T-cell (primary cell): ENCODE measurements at regions not wholly inside any gene's neighbourhood (a gene's known extent, or its start where the extent isn't known, plus 50 kb on each side); places are given as distances from the start of the nearest gene placed in this dataset.
A peak's percentile ranks its signal among the peaks of the same experiment; 100 is the strongest.

Experiments used
- ATAC-seq, 4 experiments: fragments of 200-7000 bp in 3 of 4; fragments of 150-1000 bp in 1 of 4; cut with Tn5 transposase; replicated peaks in 1 of 4; 1 replicate in 3 of 4; 2 replicates in 1 of 4; pipeline ENCODE4 v1.10.0; 2021; ENCODE audit warnings: moderate library complexity in 3 of 4, mild to moderate bottlenecking in 2 of 4, moderate number of reproducible peaks in 1 of 4
- CTCF ChIA-PET, 2 donors: fragments of 300-600 bp; sonication (Branson Sonifier 250); formaldehyde crosslinking; loops; one replicate each; lab custom pipeline; 2022; ENCODE audit warnings: antibody characterized with exemption in 2 of 2; lab: Charles Lee
- POLR2A ChIA-PET, 2 donors: fragments of 300-600 bp; sonication (Branson Sonifier 250); formaldehyde crosslinking; loops; one replicate each; lab custom pipeline; 2022; ENCODE audit warnings: antibody characterized with exemption in 2 of 2; lab: Charles Lee
- DNase-seq, 35 experiments: peaks; one replicate each; pipeline versions ENCODE4 v3.0.0 to v3.0.0-alpha.2; 2013 to 2023
- H3K27ac ChIP-seq: one replicate; pipeline ENCODE4 v1.5.1; 2013; ENCODE audit warnings: low read length
- H3K27me3 ChIP-seq, 2 experiments: replicated peaks in 1 of 2; 1 replicate in 1 of 2; 2 replicates in 1 of 2; pipeline versions ENCODE4 v1.6.1 to v1.7.0; 2013; ENCODE audit warnings: low read length in 1 of 2, mixed read lengths in 1 of 2; ENCODE audit not compliant: control insufficient read depth in 2 of 2, insufficient read depth in 2 of 2; ENCODE audit errors: extremely low read depth in 1 of 2
- H3K36me3 ChIP-seq, 2 donors: 1 replicate in 1 of 2; 2 replicates in 1 of 2; pipeline versions ENCODE4 v1.6.1 to v1.7.0; 2013; ENCODE audit warnings: low read length in 1 of 2; ENCODE audit not compliant: control insufficient read depth in 2 of 2, insufficient read depth in 1 of 2; ENCODE audit errors: extremely low read depth in 1 of 2
- H3K4me1 ChIP-seq, 2 experiments: 1 replicate in 1 of 2; 2 replicates in 1 of 2; pipeline versions ENCODE4 v1.6.1 to v1.7.0; 2013; ENCODE audit warnings: low read length in 2 of 2, mixed read lengths in 1 of 2; ENCODE audit not compliant: insufficient read depth in 2 of 2, control insufficient read depth in 1 of 2; ENCODE audit errors: extremely low read depth in 1 of 2
- H3K4me3 ChIP-seq, 2 donors: 1 replicate in 1 of 2; 2 replicates in 1 of 2; pipeline versions ENCODE4 v1.5.1 to v1.7.0; 2013; ENCODE audit warnings: mild to moderate bottlenecking in 2 of 2, low read length in 1 of 2, moderate library complexity in 1 of 2; ENCODE audit not compliant: control insufficient read depth in 1 of 2; ENCODE audit errors: extremely low read depth in 1 of 2
- H3K9me3 ChIP-seq: 2 replicates; pipeline ENCODE4 v1.7.0; 2013
- H3K27ac Mint-ChIP-seq, 2 donors: one replicate each; pipeline ENCODE4 v1.8.0; 2020 to 2021; ENCODE audit warnings: mild to moderate bottlenecking in 2 of 2, mixed read lengths in 2 of 2
- H3K27me3 Mint-ChIP-seq, 2 donors: one replicate each; pipeline ENCODE4 v1.8.0; 2021 to 2022; ENCODE audit warnings: mixed read lengths in 2 of 2
- H3K36me3 Mint-ChIP-seq: one replicate; pipeline ENCODE4 v1.8.0; 2021; ENCODE audit warnings: mixed read lengths
- H3K4me1 Mint-ChIP-seq, 3 donors: one replicate each; pipeline ENCODE4 v1.8.0; 2020 to 2022; ENCODE audit warnings: mixed read lengths in 3 of 3, mild to moderate bottlenecking in 1 of 3
- H3K4me3 Mint-ChIP-seq, 3 donors: one replicate each; pipeline ENCODE4 v1.8.0; 2020 to 2022; ENCODE audit warnings: mild to moderate bottlenecking in 3 of 3, mixed read lengths in 3 of 3, moderate library complexity in 3 of 3
- H3K9me3 Mint-ChIP-seq, 3 donors: one replicate each; pipeline ENCODE4 v1.8.0; 2020 to 2022; ENCODE audit warnings: mixed read lengths in 3 of 3
- WGBS: methylation state at CpG from one replicate; pipeline ENCODE4 v1.1.5; 2013; ENCODE audit warnings: missing lambda C conversion rate; ENCODE audit not compliant: insufficient coverage; 5-methylcytosine and 5-hydroxymethylcytosine counted together

DNA sequence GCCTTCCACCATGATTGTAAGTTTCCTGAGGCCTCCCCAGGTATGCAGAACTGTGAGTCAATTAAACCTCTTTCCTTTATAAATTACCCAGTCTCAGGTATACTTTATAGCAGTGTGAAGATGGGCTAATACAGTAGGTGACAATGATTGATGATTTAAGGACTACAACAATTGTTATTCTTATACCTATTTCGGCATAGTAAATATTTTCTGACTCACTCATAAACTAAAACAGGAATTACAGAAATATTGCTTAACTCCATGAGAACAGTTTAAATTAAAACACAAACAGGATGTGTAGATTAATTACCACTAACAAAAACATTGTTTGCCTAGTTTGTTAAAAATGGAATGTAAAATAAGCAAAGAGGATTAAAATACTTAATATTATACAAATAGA is 839.9 kb downstream of the LTN1 start:
- Histone ChIP-seq H3K4me1 (no peaks in the 10 kb centered on the region), H3K9me3 (no peaks in the 10 kb centered on the region), H3K27ac (no peak overlapping the region), H3K36me3 (no peaks in the 10 kb centered on the region), H3K27me3 (no peaks in the 10 kb centered on the region), H3K4me3 (no peak overlapping the region)
- no peaks in the 10 kb centered on the region for H3K36me3 Mint-ChIP-seq
- no peaks in the 10 kb centered on the region for H3K4me1 Mint-ChIP-seq
- DNase-seq = no peak
- H3K27me3 Mint-ChIP-seq = no peaks in the 10 kb centered on the region
- peaks cover 0 to 7% (median 0%) of the 10 kb centered on the region in 3 donors for H3K9me3 Mint-ChIP-seq
- ChIA-PET POLR2A (no interaction called here), CTCF (no interaction called here)
- no peak for ATAC-seq
- no peak overlapping the region for H3K4me3 Mint-ChIP-seq
- WGBS = no CpG with 5 or more reads among the region's 1 CpG
- no peak overlapping the region for H3K27ac Mint-ChIP-seq

DNA sequence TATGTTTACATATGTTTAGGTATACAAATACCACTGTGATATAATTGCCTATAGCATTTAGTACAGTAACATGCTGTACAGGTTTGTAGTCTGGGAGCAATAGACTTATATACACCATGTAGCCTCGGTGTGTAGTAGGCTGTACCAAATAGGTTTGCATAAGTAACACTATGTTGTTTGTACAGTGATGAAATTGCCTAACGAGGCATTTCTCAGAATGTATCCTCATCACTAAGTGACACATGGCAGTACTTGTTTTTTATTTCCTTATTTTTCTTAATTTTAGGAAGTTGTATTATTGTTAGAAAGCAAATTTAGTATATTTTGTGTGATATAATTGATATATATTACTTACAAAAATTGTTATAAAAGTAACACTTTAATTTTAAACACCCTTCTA is 840.9 kb downstream of the LTN1 start:
- Mint-ChIP-seq H3K4me1 (no peaks in the 10 kb centered on the region), H3K27ac (no peak overlapping the region), H3K36me3 (no peaks in the 10 kb centered on the region), H3K4me3 (no peak overlapping the region), H3K9me3 (peaks cover 0 to 7% (median 0%) of the 10 kb centered on the region in 3 donors), H3K27me3 (no peaks in the 10 kb centered on the region)
- Histone ChIP-seq H3K4me3 (no peak overlapping the region), H3K4me1 (no peaks in the 10 kb centered on the region), H3K27me3 (no peaks in the 10 kb centered on the region), H3K9me3 (no peaks in the 10 kb centered on the region), H3K36me3 (no peaks in the 10 kb centered on the region), H3K27ac (no peak overlapping the region)
- no peak for DNase-seq
- WGBS = no CpG with 5 or more reads among the region's 2 CpGs
- CTCF ChIA-PET = no interaction called here
- POLR2A ChIA-PET = no interaction called here
- ATAC-seq = no peak

DNA sequence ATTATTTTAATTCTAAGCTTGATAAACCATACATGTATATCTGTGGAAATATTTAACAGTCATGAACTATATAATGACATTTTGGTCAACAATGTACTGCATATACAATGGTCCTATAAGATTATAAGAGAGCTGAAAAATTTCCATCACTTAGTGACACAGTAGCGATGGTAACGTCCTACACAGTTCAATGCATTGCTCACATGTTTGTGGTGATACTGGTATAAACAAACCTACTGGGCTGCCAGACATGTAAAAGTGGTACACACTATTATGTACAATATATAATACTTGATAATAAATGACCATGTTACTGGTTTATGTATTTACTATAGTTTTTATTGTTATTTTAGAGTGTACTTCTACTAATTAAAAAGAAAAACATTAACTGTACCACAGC is 841.9 kb downstream of the LTN1 start:
- H3K4me1 Mint-ChIP-seq = no peaks in the 10 kb centered on the region
- H3K27ac Mint-ChIP-seq = no peak overlapping the region
- H3K4me3 Mint-ChIP-seq = no peak overlapping the region
- Histone ChIP-seq H3K4me1 (no peaks in the 10 kb centered on the region), H3K27me3 (no peaks in the 10 kb centered on the region), H3K36me3 (no peaks in the 10 kb centered on the region), H3K9me3 (no peaks in the 10 kb centered on the region), H3K27ac (no peak overlapping the region), H3K4me3 (no peak overlapping the region)
- no peak for ATAC-seq
- DNase-seq = no peak
- ChIA-PET CTCF (no interaction called here), POLR2A (no interaction called here)
- no CpG with 5 or more reads among the region's 2 CpGs for WGBS
- H3K27me3 Mint-ChIP-seq = no peaks in the 10 kb centered on the region
- no peaks in the 10 kb centered on the region for H3K36me3 Mint-ChIP-seq
- H3K9me3 Mint-ChIP-seq = peaks cover 0 to 7% (median 0%) of the 10 kb centered on the region in 3 donors

DNA sequence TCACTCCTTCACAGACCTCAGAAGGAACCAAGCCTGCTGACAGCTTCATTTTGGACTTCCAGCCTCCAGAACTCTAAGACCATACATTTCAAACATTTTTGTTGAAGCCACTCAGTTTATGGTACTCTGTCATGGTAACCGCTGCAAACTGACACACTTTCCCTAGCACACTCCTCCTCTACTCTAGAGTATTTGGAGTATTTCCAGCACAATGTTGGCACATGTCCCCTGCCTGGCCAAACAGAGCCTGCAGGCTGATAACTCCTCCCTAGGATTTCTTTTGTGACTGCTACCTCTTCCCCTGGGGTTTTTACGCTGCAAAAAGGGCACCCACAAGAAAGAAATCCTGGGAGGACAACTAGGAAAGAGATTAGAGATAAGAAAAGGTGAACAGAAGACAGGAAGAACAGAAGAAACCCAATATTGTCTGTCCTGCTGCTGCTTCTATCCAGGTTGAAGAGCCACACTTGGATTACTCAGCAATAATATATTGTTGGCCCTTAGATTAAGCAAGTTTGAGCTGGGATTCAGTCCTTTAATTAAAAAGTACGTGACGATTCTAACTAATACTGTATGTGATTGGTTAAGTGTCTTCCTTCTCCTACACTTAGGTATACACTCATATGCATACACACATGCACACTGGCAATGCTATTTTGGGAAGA is 844.1 kb downstream of the LTN1 start:
- Histone ChIP-seq H3K36me3 (no peaks in the 10 kb centered on the region), H3K4me3 (no peak overlapping the region), H3K27ac (no peak overlapping the region), H3K9me3 (no peaks in the 10 kb centered on the region), H3K4me1 (no peaks in the 10 kb centered on the region), H3K27me3 (no peaks in the 10 kb centered on the region)
- no peak overlapping the region for H3K4me3 Mint-ChIP-seq
- DNase-seq (no peak), ATAC-seq (no peak)
- peaks cover 0 to 7% (median 0%) of the 10 kb centered on the region in 3 donors for H3K9me3 Mint-ChIP-seq
- H3K27me3 Mint-ChIP-seq = no peaks in the 10 kb centered on the region
- H3K27ac Mint-ChIP-seq = no peak overlapping the region
- ChIA-PET POLR2A (no interaction called here), CTCF (no interaction called here)
- WGBS = 57% methylated on average over 1 of the region's 4 CpGs
- H3K36me3 Mint-ChIP-seq = no peaks in the 10 kb centered on the region
- no peaks in the 10 kb centered on the region for H3K4me1 Mint-ChIP-seq

DNA sequence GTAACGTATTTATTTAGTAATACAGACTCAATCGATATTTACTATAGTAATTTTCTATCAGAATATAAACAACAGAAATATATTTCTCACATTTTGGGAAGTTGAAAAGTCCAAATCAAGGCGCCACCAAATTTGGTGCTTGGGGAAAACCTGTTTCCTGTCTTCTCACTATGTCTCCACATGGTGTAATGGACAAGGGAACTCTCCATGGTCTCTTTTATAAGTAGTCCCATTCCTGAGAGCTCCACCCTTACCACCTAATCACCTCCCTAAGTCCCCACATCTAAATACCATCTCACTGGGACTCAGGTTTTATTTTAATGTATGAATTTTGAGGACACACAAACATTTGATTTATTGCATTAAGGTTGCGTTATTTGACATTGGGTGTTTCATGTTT is 848.0 kb downstream of the LTN1 start:
- Mint-ChIP-seq H3K27ac (no peak overlapping the region), H3K4me3 (no peak overlapping the region), H3K4me1 (no peaks in the 10 kb centered on the region), H3K36me3 (no peaks in the 10 kb centered on the region), H3K27me3 (no peaks in the 10 kb centered on the region), H3K9me3 (peaks cover 0 to 2% (median 0%) of the 10 kb centered on the region in 3 donors)
- H3K9me3 ChIP-seq = no peaks in the 10 kb centered on the region
- POLR2A ChIA-PET = no interaction called here
- CTCF ChIA-PET = no interaction called here
- no peak for DNase-seq
- WGBS = no CpG with 5 or more reads among the region's 4 CpGs
- no peak overlapping the region for H3K27ac ChIP-seq
- H3K27me3 ChIP-seq = no peaks in the 10 kb centered on the region
- H3K4me1 ChIP-seq = no peaks in the 10 kb centered on the region
- no peak overlapping the region for H3K4me3 ChIP-seq
- no peaks in the 10 kb centered on the region for H3K36me3 ChIP-seq
- no peak for ATAC-seq

DNA sequence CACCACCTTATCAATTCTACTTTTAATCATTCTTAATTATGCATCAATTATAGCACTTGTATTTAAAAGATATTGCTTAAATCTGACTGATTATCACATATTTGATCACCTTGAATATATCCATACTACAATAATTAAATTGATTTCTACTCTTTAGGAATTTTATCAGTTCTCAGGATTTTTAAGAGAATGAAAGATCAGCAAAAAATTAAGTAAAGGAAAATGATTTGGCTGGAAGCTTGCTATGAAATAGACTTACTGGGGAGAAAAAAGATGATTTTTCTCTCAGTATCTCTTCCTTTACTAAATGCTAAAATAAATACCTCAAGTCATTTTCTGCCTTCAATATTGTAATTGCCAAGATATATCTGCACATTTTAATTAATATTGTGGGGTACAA is 848.6 kb downstream of the LTN1 start:
- ChIA-PET CTCF (no interaction called here), POLR2A (no interaction called here)
- Mint-ChIP-seq H3K36me3 (no peaks in the 10 kb centered on the region), H3K4me3 (no peak overlapping the region), H3K9me3 (peaks cover 0 to 4% (median 0%) of the 10 kb centered on the region in 3 donors), H3K4me1 (no peaks in the 10 kb centered on the region), H3K27ac (no peak overlapping the region), H3K27me3 (no peaks in the 10 kb centered on the region)
- no peak overlapping the region for H3K4me3 ChIP-seq
- H3K9me3 ChIP-seq = no peaks in the 10 kb centered on the region
- DNase-seq (no peak), ATAC-seq (no peak)
- H3K36me3 ChIP-seq = no peaks in the 10 kb centered on the region
- H3K4me1 ChIP-seq = no peaks in the 10 kb centered on the region
- no peaks in the 10 kb centered on the region for H3K27me3 ChIP-seq
- no peak overlapping the region for H3K27ac ChIP-seq

DNA sequence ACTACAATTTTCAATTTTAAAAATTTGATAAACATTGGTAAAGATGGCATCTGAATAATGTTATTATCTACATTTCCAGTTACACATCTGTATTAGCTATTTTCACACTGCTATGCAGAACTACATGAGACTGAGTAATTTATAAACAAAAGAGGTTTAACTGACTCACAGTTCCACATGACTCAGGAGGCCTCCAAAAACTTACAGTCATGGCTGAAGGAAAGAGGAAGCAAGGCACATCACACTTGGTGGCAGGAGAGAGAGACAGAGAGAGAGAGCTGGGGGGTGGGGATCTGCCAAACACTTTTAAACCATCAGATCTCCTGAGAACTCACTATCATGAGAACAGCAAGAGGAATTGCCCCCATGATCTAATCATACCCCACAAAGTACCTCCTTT is 850.0 kb downstream of the LTN1 start:
- CTCF ChIA-PET = no interaction called here
- H3K9me3 ChIP-seq = no peaks in the 10 kb centered on the region
- no peak overlapping the region for H3K27ac Mint-ChIP-seq
- H3K4me1 ChIP-seq = no peaks in the 10 kb centered on the region
- ATAC-seq (no peak), DNase-seq (peak in 1 of 35 experiments; percentile 1)
- no peak overlapping the region for H3K27ac ChIP-seq
- no peaks in the 10 kb centered on the region for H3K27me3 ChIP-seq
- H3K4me3 ChIP-seq = no peak overlapping the region
- H3K9me3 Mint-ChIP-seq = peaks cover 0 to 7% (median 3%) of the 10 kb centered on the region in 3 donors
- POLR2A ChIA-PET = no interaction called here
- H3K4me1 Mint-ChIP-seq = no peaks in the 10 kb centered on the region
- H3K27me3 Mint-ChIP-seq = no peaks in the 10 kb centered on the region
- no peak overlapping the region for H3K4me3 Mint-ChIP-seq
- H3K36me3 ChIP-seq = no peaks in the 10 kb centered on the region
- no peaks in the 10 kb centered on the region for H3K36me3 Mint-ChIP-seq
